Right atrium auricular region (tissue), 2 donors: ENCODE measurements at regions not wholly inside any gene's neighbourhood (a gene's known extent, or its start where the extent isn't known, plus 50 kb on each side); places are given as distances from the start of the nearest gene placed in this dataset.

Experiments used
- DNase-seq: peaks from one replicate; pipeline ENCODE4 v3.0.0-alpha.2; 2019; ENCODE audit warnings: low spot score
- H3K27ac ChIP-seq, 2 donors: fragments of 200-600 bp; sonication (generic); 1 replicate in 1 of 2; 2 replicates in 1 of 2; pipeline ENCODE4 v1.5.1; 2016 to 2019
- H3K27me3 ChIP-seq, 2 donors: fragments of 200-600 bp; sonication (generic); one replicate each; pipeline versions ENCODE4 v1.5.1 to v1.6.0; 2017 to 2019
- H3K36me3 ChIP-seq: fragments of 200-600 bp; sonication (generic); one replicate; pipeline ENCODE4 v1.5.1; 2016
- H3K4me1 ChIP-seq, 2 donors: fragments of 200-600 bp; sonication (generic); one replicate each; pipeline versions ENCODE4 v1.5.1 to v1.6.0; 2017 to 2019
- H3K4me3 ChIP-seq, 2 donors: fragments of 200-600 bp; sonication (generic); 1 replicate in 1 of 2; 2 replicates in 1 of 2; pipeline ENCODE4 v1.5.1; 2017 to 2019; ENCODE audit warnings: mild to moderate bottlenecking in 1 of 2, moderate library complexity in 1 of 2
- H3K9me3 ChIP-seq, 2 donors: fragments of 200-600 bp; sonication (generic); one replicate each; pipeline ENCODE4 v1.5.1; 2019
- CTCF ChIP-seq, 2 donors: fragments of 200-600 bp; sonication (generic); IDR thresholded peaks; one replicate each; pipeline ENCODE4 v1.5.1; 2019; ENCODE audit warnings: antibody characterized with exemption in 2 of 2

GRCh38 chr20:5675103-5676091 is 64.6 kb upstream of the GPCPD1 start:
- H3K36me3 ChIP-seq, result no peaks in the 10 kb centered on the region
- no peaks in the 10 kb centered on the region for H3K9me3 ChIP-seq
- no peak for TF ChIP-seq CTCF (IDR thresholded peaks at IDR 0.05)
- DNase-seq, result no peak
- peak overlapping the region in 1 of 2 donors; percentile 10 for H3K27ac ChIP-seq
- H3K27me3 ChIP-seq, result no peaks in the 10 kb centered on the region
- H3K4me1 ChIP-seq, result no peaks in the 10 kb centered on the region
- no peak overlapping the region for H3K4me3 ChIP-seq

- H3K27ac ChIP-seq, result no peak overlapping the region
- no peak for TF ChIP-seq CTCF (IDR thresholded peaks at IDR 0.05)
Measured at GRCh38 chr20:5674176-5674660, 63.4 kb upstream of the GPCPD1 start.

GRCh38 chr20:5670874-5671273 is 60.1 kb upstream of the GPCPD1 start:
- no peaks in the 10 kb centered on the region for H3K9me3 ChIP-seq
- no peak for DNase-seq
- H3K27ac ChIP-seq, result no peak overlapping the region
- H3K4me1 ChIP-seq, result no peaks in the 10 kb centered on the region
- no peaks in the 10 kb centered on the region for H3K36me3 ChIP-seq
- H3K4me3 ChIP-seq, result no peak overlapping the region
- TF ChIP-seq CTCF (IDR thresholded peaks at IDR 0.05), result no peak
- no peaks in the 10 kb centered on the region for H3K27me3 ChIP-seq

More at GRCh38 chr20:5674176-5674660, 63.4 kb upstream of the GPCPD1 start:
- H3K27me3 ChIP-seq, result no peaks in the 10 kb centered on the region
- no peaks in the 10 kb centered on the region for H3K9me3 ChIP-seq
- no peak for DNase-seq
- H3K4me1 ChIP-seq, result no peaks in the 10 kb centered on the region
- H3K4me3 ChIP-seq, result no peak overlapping the region
- H3K36me3 ChIP-seq, result no peaks in the 10 kb centered on the region

GRCh38 chr20:5670036-5670536 is 59.3 kb upstream of the GPCPD1 start:
- Histone ChIP-seq H3K36me3 (no peaks in the 10 kb centered on the region), H3K9me3 (no peaks in the 10 kb centered on the region), H3K27ac (no peak overlapping the region), H3K4me3 (no peak overlapping the region), H3K27me3 (no peaks in the 10 kb centered on the region), H3K4me1 (no peaks in the 10 kb centered on the region)
- DNase-seq, result no peak
- TF ChIP-seq CTCF (IDR thresholded peaks at IDR 0.05), result no peak

- no peak for DNase-seq
- TF ChIP-seq CTCF (IDR thresholded peaks at IDR 0.05), result no peak
- no peaks in the 10 kb centered on the region for H3K4me1 ChIP-seq
Measured at GRCh38 chr20:5668529-5668868, 57.7 kb upstream of the GPCPD1 start.

More at GRCh38 chr20:5668529-5668868, 57.7 kb upstream of the GPCPD1 start:
- Histone ChIP-seq H3K36me3 (no peaks in the 10 kb centered on the region), H3K27ac (no peak overlapping the region), H3K9me3 (no peaks in the 10 kb centered on the region), H3K27me3 (no peaks in the 10 kb centered on the region), H3K4me3 (no peak overlapping the region)
